HG02759 (cell line): ENCODE measurements at regions not wholly inside any gene's neighbourhood (a gene's known extent, or its start where the extent isn't known, plus 50 kb on each side); places are given as distances from the start of the nearest gene placed in this dataset.

Experiments
- ATAC-seq: cut with Tn5 transposase; IDR thresholded peaks from one replicate; pipeline ENCODE4 v1.9.1; 2021; ENCODE audit warnings: mild to moderate bottlenecking, moderate library complexity; ENCODE audit not compliant: unreplicated experiment

GRCh38 chr2:64361151-64361938 is 92.6 kb upstream of the LGALSL start:
- ATAC-seq, result no peak

- no peak for ATAC-seq
These were observed 91.4 kb upstream of the LGALSL start for GRCh38 chr2:64362562-64363026.

GRCh38 chr2:64363140-64363539 is 90.8 kb upstream of the LGALSL start:
- no peak for ATAC-seq

GRCh38 chr2:64363848-64364247 is 90.1 kb upstream of the LGALSL start:
- no peak for ATAC-seq

- no peak for ATAC-seq
These were observed 86.3 kb upstream of the LGALSL start for GRCh38 chr2:64367444-64368232.

- no peak for ATAC-seq
These were observed 84.3 kb upstream of the LGALSL start for GRCh38 chr2:64369706-64370105.

GRCh38 chr2:64371727-64372126 is 82.2 kb upstream of the LGALSL start:
- ATAC-seq, result no peak

- ATAC-seq, result no peak
These were observed 79.3 kb upstream of the LGALSL start for GRCh38 chr2:64374686-64375085.

GRCh38 chr2:64376926-64377325 is 77.0 kb upstream of the LGALSL start:
- no peak for ATAC-seq

GRCh38 chr2:64379186-64379585 is 74.8 kb upstream of the LGALSL start:
- no peak for ATAC-seq

GRCh38 chr2:64380853-64381527 is 73.0 kb upstream of the LGALSL start:
- ATAC-seq, result no peak

- no peak for ATAC-seq
These were observed 70.9 kb upstream of the LGALSL start for GRCh38 chr2:64383016-64383591.

- ATAC-seq, result no peak
These were observed 70.1 kb upstream of the LGALSL start for GRCh38 chr2:64383881-64384280.

- no peak for ATAC-seq
These were observed 67.3 kb upstream of the LGALSL start for GRCh38 chr2:64386676-64387075.

- no peak for ATAC-seq
These were observed 63.4 kb upstream of the LGALSL start for GRCh38 chr2:64390586-64390985.

GRCh38 chr2:64391424-64391823 is 62.5 kb upstream of the LGALSL start:
- ATAC-seq, result no peak

GRCh38 chr2:64391940-64392339 is 62.0 kb upstream of the LGALSL start:
- no peak for ATAC-seq

- ATAC-seq, result no peak
These were observed 61.4 kb upstream of the LGALSL start for GRCh38 chr2:64392529-64392928.

GRCh38 chr2:64393383-64394010 is 60.5 kb upstream of the LGALSL start:
- no peak for ATAC-seq

GRCh38 chr2:64394153-64394552 is 59.8 kb upstream of the LGALSL start:
- ATAC-seq, result no peak

GRCh38 chr2:64396001-64396400 is 58.0 kb upstream of the LGALSL start:
- no peak for ATAC-seq
